Stimulated activated CD4-positive, alpha-beta T cell treated with anti-CD3 and anti-CD28 coated beads, TNF-alpha, amount 100 ng/mL, for 48 hours (primary cell): ENCODE measurements at regions not wholly inside any gene's neighbourhood (a gene's known extent, or its start where the extent isn't known, plus 50 kb on each side); places are given as distances from the start of the nearest gene placed in this dataset.
"Not testable (repeated sequence)": the region's sequence is repeated elsewhere in the genome, so short reads cannot be mapped to it uniquely, and the experiment has no call there.

Experiments
- DNase-seq, 3 donors: peaks; one replicate each; pipeline ENCODE4 v3.0.0-alpha.2; 2020; ENCODE audit warnings: low read depth in 3 of 3

DNA sequence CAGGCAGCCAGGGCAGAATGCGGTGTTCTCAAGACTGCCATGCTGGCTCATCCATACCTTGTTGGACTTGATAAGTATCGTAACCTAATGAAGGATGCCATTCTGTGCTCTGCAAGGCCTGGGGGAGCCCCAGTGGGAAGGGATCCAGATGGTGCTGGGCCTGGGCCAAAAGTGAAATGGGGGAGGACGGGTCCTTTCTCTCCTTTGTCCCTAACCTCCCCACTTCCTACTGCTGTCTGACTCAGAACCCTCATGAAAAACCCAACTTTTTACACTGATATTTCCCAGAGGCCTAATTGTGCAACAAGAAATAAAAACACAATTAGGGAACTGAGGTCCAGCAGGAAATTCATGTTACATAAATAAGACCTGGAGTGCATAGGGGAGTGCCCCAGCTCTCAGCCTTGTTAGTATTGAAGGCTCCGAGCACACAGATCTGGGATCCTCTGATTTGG lies 193.7 kb upstream of the SVIL start:
- DNase-seq = no peak

DNA sequence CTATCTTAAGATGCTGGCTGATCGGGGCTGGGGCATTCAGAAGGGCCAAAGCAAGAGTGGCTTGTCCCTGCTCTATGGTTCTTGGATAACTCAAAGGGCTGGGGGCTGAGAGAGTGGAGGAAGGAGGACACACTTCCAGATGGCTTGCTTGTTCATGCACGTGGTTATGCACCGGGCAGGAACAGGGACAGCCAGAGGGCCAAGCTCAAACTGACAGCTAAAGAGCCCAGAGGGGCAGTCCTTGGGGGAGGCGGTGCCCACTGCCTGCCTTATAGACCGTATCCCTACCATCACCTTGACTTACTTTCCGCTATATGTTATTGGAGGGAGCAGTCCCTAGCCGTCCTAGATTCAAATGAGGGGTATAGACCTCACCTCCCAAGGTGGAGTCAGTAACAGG lies 192.7 kb upstream of the SVIL start:
- DNase-seq = no peak

DNA sequence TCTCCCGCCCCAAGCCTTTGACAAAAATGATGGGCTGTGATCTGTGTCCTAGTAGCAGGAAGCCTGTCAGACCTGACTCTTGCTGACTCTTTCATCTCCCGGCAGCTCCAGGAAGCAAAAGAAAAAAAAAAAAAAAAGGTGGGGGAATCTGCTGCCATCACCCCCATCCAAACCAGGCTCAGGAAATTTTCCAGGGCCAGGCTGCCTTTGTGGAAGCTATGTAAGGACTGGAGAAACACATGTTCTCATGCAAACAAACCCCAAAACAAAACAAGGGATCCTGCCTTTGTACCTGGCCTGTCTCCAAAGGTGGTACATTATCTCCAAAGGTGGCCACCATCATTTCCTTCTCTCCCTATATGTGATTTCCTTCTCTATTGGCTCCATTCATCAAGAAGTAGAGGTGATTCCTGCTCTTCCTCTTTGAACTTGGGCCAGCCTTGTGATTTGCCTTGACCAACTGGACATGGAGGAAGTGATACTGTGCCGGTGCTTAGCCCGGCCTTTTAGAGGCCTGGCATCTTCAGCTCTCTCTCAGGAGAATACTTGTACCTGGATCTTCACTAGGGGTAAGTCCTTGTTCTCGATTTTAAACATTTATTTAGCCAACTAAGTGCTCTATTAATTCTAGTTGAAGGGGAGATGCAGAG lies 192.2 kb upstream of the SVIL start:
- DNase-seq = no peak

DNA sequence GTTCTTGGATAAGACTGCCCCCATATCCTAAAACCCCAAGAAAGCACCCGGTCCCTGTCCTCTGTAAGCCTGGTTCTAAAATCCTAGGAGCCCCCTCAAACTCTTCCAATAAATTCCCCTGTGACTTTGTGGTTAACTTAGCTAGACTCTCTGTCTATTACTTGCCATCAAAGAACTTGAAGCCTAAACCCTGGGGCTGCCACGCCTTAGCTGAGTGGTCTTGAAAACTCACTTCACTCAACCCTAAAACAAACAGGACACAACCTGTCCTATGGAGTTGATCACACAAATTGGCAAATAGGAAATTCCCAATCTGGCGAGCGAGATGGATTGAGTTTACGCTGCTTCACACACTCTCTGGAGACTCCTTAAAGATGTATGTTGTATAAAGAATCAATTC lies 191.4 kb upstream of the SVIL start:
- DNase-seq = no peak

DNA sequence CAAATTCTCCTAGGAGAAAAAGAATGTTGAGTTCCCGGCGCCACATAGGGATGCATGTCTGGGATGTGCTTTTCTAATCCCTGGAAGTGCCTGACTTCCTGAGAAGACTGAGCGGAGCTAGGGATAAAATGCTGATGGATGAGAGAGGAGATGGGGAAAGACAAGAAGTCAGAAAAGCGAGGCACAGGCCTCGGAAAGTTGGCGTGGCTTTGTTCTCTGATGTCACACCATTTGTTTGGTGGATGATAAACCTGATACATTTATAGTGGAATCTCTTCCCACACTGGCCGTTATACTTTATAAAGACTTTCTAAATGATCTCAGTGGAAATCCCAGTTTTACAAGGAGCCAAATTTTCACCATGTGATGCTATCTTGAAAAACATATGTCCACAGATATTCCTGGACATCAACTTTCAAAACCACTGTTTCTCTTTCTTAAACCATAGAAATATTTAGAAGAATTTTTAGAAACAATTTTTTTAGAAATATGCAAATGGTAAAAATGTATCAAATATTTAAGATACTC lies 188.8 kb upstream of the SVIL start:
- no peak for DNase-seq

DNA sequence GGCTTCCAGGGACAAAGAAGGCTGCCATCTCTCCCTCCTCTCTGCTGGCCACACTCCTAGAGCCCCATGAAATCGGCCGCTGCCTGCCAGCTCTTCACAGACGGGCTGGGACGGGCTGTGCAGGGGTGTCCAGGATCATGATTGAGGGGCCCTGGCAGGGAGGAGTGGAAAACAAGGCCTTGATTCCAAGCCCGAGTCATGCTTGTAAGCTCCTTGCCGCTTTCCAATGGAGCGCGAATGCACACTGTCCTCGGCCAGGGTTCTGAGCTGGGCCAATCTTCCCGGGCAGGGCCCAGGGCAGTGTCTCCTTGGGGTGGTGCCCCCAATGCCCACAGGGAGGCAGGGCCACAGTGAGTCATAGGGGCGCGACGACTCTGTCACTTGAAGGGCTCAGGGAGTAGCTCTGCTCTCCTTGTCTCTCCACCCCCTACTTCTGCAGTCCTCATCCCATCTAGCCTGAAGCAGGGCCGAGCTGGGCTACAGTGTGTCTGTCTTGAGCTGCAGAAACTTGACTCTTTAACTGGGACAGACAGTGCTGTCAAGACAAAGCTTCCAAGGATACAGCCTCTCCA lies 186.2 kb upstream of the SVIL start:
- no peak for DNase-seq

DNA sequence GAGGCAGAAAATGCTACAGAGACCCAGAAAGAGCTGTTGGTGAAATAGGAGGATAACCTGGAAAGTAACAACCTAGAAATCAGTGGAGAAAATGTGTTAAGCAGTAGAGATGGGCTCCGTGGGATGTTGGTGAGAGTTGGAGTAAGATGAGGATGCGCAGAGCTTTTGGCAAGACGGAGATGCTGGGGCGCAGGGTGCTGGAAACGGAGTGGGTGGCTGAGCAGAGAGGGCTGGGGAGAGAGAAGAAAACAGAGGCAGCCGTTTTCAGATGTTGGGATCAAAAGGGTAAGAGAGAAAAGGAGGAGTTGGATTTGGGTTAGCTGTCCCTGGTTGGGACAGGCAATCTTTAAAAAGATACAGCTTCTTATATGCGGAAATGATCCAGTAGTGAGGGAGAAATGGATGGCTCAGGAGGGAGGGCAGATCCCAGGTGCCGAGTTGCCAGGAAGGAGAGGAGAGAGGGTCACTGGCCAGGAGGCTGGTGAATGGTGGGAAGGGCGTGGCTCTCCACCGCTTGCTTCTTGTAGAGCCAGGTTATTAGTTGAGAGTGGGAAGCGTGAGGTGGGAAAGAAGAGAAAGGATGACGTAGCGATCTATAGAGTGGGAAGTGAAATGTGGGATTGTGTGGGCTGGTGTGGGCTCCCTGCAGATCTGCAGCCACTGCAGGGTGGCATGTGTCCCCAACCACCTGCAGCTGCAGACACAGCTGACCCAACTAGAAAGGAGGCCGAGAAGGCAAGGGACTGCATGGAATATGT lies 182.2 kb upstream of the SVIL start:
- no peak for DNase-seq

DNA sequence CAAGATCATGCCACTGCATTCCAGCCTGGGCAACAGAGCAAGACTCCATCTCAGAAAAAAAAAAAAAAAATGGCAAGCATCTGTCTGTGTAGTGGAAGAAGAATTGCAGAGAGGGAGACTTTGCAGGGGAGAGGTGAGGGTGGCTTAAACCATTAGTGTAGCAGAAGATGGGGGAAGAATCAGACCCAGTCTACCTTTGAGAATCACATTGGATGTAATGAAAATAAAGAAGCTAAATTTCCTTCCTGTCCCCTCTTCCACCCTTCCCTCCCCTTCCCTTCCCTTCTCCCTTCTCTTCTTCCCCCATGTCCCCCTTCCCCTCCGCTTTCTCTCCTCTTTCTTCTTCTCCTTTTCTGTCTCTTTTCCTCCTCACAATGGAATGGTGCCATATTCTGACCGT lies 180.8 kb upstream of the SVIL start:
- no peak for DNase-seq

DNA sequence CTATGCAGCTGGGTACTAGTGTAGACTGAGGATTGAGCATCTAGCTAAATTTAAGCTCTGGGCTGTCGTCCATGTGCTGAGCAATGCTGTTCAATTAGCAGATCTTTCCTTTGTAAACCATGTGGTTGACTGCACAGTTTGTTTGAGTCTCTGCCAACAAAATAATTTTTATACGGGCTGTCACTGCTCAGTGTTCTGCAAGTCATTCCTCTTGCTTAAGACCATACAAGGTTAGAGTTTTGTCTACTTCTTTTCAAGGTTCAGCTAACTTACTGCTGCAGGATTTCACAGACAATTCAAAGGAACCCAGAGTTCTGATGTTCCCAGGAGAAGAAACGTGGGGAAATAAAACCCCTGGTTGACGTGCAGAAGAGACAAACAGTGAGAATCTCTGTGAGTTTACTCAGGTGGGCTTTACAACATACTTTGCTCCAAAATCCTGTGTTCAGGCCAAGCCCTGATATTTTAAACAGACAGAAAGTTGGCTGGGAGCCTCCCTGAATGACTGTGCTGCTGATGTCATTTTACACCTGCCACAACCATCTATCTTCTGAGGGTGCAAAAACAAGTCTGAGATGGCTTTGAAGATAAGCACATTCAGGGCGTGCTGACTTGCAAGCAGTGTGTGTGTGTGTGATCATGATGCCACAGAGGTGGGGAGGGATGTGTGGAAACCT lies 177.1 kb upstream of the SVIL start:
- peak in 1 of 3 donors; percentile 1 for DNase-seq

DNA sequence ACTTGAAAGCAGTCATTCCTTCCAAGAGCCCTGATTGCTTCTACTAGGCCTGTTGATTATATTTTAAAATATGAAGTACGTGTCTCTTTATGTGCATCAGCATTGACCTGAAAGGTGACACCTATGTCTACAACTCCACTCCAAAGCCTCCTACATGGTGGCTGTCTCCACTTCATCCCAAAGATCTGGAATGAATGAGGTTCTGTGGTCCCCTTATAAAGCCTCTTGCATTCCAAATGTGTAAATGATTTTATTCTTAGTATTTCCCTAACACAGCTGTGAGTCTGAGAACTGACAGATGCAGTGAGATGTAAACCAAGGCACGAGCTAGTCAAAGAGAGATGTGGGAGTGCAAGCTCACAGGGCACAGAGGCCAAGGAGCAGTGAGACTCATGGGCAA lies 176.0 kb upstream of the SVIL start:
- no peak for DNase-seq

DNA sequence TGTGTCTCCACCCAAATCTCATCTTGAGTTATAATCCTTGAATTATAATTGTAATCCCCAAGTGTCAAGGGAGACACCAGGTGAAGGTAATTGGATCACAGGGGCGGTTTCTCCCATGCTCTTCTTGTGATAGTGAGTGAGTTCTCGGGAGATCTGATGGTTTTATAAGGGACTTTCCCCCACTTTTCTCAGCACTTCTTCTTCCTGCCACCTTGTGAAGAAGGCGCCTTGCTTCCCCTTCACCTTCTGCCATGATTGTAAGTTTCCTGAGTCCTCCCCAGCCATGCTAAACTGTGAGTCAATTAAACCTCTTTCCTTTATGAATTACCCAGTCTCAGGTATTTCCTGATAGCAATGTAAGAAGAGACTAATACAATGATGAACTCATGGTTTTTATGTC lies 175.5 kb upstream of the SVIL start:
- not testable (repeated sequence) for DNase-seq

DNA sequence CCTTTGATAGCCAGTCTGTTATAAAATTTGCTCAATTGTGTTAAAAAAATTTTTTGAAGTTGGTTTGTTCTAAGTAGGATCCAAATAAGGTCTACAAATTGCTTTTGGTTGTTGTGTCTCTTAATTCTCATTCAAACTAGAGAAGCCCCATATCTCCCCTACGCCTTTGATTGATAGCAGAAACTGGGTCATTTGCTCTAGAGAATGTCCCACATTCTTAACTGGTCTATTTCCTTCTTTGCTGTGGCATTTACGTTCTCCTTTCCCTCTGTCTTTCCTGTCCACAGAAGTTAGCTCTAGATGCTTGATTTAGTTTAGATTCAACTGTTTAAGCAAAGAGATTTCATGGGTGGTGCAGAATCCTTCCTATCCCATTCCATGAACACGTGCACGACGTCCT lies 174.6 kb upstream of the SVIL start:
- no peak for DNase-seq

DNA sequence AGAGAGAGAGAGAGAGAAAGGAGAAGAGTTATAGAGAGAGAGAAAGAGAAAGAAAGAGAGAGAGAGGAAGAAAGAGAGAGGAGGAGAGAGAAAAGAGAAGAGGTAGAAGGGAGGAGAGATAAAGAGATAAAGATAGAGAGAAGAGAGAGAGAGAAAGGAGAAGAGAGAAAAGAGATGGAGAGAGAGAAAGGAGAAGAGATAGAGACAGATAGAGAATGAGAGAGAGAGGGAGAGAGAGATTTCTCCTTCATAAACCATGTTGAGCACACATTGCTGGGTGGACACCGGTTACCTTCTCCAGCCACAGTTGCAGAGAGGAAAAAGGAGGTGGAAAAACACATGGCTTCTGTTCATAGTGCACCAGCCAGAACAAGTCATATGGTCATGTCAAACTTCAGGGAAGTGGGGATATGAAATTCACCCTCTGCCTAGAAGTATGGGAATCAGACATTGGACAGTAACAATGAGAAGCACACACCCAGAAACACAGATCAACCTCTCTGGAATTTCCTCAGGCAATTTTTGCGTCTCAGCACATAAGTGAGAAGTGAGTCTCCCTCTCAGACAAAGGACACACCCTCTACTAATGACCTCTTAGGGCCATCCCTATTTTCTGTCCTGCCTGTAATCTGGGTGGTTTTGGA lies 172.5 kb upstream of the SVIL start:
- no peak for DNase-seq

DNA sequence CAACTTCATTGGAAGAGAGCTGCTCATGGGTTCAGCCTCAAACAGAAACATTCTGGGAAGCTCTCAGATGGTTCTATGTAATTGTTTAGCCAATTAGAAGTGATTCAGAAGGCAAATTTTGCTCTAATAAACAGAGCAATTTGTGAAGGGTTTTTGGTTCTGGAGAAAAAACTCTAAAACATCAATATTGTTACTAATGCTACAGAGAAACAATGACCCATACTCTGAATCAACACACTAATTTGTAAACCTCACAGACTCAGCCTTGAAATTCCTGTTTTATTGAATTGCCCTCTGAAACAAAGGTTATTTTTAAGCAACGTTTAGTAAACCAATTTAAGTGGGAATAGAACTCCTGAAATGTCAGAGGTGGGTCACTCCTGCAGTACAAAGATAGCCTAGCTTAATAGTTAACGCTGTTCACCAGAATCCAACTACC lies 171.6 kb upstream of the SVIL start:
- no peak for DNase-seq

DNA sequence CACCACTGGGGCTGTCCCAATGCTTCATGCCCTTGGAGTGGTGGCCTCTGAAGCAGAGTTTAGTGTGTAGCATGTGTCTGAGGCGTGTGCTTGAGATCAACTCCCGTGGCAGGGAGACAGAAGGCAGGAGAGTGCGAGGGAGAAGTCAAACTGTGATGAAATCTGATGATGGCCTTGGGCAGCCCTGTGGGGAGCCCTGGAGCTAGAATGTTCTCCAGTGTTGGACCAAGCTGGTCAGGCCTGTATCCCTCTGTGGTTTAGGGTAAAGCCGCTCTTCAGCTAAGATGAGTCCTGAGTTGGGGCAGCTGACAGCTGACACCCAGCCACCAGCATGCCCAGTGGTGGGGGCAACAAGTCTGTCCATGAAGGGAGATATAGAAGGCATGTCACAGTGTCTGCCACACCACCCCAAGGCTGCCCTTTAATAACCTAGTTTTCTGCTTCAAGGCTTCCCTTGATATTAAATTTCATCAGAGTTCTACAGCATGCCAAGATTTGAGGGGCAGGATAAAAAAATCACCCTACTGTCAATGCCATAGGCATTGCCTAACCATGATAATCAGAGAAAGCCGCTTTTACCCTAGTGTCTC lies 170.5 kb upstream of the SVIL start:
- DNase-seq = no peak

DNA sequence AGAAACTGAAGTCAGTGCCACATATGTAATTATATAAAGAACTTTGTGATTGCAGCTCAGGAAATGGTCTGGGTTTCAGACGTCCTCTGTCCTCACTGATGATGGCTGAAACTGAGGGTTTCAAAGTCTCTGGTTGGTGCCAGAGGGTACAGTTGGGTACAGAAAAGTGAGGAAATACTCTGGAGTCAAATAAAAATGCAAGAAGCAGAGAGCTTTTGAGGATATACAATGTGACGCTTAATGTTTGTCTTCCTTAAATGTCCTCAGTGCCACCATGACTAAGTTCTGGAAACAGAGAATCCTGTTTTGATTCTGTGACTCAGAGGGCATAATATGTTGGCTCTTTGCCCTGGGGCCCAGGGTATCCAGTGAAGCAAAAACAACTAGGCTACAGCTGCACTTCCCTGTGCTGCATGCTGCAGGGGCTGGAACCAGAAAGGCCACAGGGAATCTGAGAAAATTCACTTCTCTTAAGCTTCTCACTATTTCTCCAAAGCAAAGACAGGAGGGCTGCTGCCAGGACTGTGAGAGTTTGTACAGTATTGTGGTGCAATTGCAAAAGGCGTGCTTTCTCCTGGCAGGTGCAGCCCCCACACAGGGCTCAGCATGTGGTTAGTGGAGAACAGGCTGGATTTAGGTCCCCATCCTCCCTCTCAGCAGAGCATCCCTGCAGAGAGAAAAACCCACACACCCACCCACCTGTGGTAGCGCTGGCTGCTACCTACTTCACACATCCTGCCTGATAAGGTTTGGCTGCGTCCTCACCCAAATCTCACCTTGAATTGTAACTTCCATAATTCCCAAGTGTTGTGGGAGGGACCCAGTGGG lies 169.5 kb upstream of the SVIL start:
- DNase-seq = peak in 1 of 3 donors; percentile 4

DNA sequence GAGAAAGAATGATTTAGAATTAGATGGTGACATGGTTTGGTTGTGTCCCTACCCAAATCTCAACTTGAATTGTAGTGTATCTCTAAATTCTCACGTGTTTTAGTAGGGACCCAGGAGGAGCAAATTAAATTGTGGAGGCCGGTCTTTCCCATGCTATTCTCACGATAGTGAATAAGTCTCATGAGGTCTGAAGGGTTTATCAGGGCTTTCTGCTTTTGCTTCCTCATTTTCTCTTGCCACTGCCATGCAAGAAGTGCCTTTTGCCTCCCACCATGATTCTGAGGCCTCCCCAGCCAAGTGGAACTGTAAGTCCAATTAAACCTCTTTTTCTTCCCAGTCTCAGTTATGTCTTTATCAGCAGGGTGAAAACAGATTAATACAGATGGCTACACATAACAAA lies 167.4 kb upstream of the SVIL start:
- no peak for DNase-seq

DNA sequence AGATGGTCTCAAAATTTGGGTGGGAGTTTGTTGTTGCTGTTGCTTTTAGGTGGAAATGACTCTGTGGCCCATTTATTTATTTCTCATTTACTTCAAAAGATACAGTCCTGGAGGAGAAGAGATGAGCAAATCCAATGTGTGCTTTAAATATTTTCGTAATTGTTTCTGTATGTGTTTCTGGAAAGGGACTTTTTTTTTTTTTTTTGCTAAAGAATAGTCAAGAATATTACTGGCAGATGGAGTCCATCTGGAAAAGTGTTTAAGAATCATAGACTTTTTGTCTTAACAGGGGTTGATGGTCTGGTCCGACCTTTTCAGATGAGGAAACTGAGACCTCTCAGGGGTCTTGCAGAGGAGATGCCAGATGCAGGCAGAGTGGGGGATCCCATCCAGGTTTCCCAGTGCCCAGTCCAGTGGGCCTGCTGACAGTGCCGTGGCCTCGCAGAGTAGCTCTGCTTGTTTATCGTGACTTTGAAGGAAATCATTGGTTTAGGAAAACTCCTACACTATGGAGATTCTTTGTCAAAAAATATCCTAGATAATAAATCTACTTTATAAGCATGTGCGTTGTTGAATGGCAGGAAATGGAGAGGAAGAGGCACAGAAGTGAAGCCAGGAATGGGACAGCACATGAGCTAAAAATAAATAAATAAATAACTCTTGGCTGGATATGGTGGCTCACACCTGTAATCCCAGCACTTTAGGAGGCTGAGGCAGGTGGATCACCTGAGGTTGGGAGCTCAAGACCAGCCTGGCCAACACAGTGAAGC lies 164.3 kb upstream of the SVIL start:
- no peak for DNase-seq

DNA sequence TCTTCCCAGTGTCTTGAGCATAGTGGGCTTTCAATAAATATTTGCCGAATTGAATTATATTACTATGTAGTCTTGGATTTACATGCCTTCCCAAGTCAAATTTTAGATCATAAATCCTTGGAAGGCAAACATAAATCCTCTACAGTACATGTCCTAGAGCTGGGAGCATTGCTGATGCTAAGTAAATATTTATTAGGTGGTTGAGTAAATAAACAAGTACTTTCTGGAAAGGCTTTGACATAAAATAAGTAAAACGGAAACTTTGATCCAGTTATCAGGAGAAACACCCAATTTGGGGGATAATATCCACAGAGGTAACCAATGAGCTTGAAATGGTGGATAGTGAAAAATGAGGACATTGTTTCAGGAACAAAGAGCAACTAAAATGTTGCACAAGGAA lies 162.8 kb upstream of the SVIL start:
- DNase-seq = no peak

DNA sequence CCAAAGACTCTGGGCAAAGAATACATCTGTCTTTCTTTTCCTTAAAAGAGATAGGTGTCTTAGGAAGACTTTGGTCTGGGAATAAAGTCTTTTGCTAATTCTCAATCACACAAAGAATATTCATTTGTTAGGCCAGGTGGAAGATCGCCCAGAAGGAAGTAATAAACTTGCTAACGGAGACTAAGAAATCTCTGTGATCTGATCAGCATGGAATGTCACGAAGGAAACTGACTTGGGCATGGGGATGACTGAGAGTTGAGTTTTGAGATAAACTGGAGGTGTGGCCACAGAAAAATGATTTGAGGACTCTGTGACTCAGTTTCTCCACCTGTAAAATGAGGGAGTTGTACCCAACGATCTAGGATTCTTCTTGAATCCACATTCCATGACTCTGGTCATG lies 161.1 kb upstream of the SVIL start:
- no peak for DNase-seq
